ENCODE measurements at regions not wholly inside any gene's neighbourhood (a gene's known extent, or its start where the extent isn't known, plus 50 kb on each side); places are given as distances from the start of the nearest gene placed in this dataset.

DNA sequence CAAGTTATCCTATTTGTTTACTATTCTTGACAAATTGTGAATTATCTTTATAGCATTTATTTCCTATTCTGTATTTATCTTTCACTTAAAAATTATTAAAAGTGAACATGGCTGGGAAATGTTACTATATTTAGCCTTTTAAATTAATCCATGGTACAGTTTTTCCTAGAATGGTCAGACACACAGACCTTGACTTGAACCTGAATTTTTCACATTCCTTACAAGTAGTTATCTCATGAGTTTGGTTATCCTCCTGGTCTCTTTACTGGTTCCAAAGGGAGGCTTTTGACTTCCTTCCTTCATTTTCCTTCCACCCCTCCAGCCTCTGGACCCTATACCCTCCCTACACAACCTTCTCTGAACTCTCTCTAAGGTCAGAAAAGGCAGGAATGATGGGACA, 280.6 kb downstream of the SATB1 start:
- DNase-seq = no peak
- H3K27me3 ChIP-seq (ENCODE audit: insufficient read depth, low read length) = no peaks in the 10 kb centered on the region
- no peaks in the 10 kb centered on the region for H3K9me3 ChIP-seq (ENCODE audit: insufficient read depth, low read depth, low read length)
- no peaks in the 10 kb centered on the region for H3K79me2 ChIP-seq (ENCODE audit: control insufficient read depth, insufficient read depth, low read length, poor library complexity)
- H3K4ac ChIP-seq (ENCODE audit: low read depth, low read length) = no peak overlapping the region
- H2BK5ac ChIP-seq (ENCODE audit: low read depth, low read length, poor library complexity) = no peak overlapping the region
- H3K36me3 ChIP-seq (ENCODE audit: control insufficient read depth in 1 of 2, insufficient read depth in 2 of 2, low read length in 2 of 2) = no peaks in the 10 kb centered on the region
- no peak overlapping the region for H4K8ac ChIP-seq (ENCODE audit: low read depth, low read length)
- no peak overlapping the region for H3K4me3 ChIP-seq (ENCODE audit: low read depth, low read length)
- no peak overlapping the region for H2BK12ac ChIP-seq (ENCODE audit: low read length)
- H2AK5ac ChIP-seq (ENCODE audit: low read length) = no peak overlapping the region
- H3K23ac ChIP-seq (ENCODE audit: low read length) = no peak overlapping the region
- no peak overlapping the region for H4K12ac ChIP-seq (ENCODE audit: low read depth, low read length)
- H3K27ac ChIP-seq (ENCODE audit: low read depth, low read length) = no peak overlapping the region
- no peak overlapping the region for H3K9ac ChIP-seq (ENCODE audit: low read length)
- H3K79me1 ChIP-seq (ENCODE audit: low read length) = no peaks in the 10 kb centered on the region
- H3K14ac ChIP-seq (ENCODE audit: low read length) = no peak overlapping the region
- H2BK120ac ChIP-seq (ENCODE audit: insufficient read depth, low read length, poor library complexity) = no peak overlapping the region
- no peak overlapping the region for H3K18ac ChIP-seq (ENCODE audit: low read length)
- no peak overlapping the region for H2AFZ ChIP-seq (ENCODE audit: insufficient read depth, low read length, poor library complexity)
- no peaks in the 10 kb centered on the region for H3K4me1 ChIP-seq (ENCODE audit: control insufficient read depth in 1 of 2, insufficient read depth in 2 of 2, low read length in 2 of 2)
- H4K91ac ChIP-seq (ENCODE audit: low read depth, low read length) = no peak overlapping the region
- H3K4me2 ChIP-seq (ENCODE audit: low read length) = no peak overlapping the region

DNA sequence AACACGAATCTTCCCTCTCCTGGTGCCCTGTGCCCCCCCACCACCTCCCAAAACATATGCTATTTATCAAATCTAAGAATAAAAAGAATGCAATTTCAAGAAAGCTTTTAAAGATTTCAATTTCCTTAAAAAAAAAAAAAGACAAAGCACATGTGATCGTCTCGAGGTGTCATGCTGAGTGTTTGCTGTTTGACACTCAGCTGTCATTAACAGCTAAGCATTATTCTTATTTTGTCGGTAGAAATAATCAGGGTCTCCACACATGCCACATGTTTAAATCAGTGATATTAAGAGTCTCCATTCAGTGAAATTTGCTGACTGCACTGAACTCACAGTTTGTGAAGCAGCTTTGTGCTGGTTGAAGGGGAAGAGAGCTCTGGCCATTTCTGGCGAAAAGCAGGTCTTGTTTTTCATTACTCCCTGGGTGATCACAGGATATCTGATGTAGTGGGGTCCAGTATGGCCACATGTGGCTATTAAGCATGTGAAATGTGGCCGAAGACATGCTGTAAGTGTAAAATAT, 281.8 kb downstream of the SATB1 start:
- Histone ChIP-seq H2BK120ac (ENCODE audit: insufficient read depth, low read length, poor library complexity) (no peak overlapping the region), H2AK5ac (ENCODE audit: low read length) (no peak overlapping the region), H2AFZ (ENCODE audit: insufficient read depth, low read length, poor library complexity) (no peak overlapping the region), H4K12ac (ENCODE audit: low read depth, low read length) (no peak overlapping the region), H3K27me3 (ENCODE audit: insufficient read depth, low read length) (no peaks in the 10 kb centered on the region), H4K91ac (ENCODE audit: low read depth, low read length) (no peak overlapping the region), H3K9ac (ENCODE audit: low read length) (no peak overlapping the region), H3K14ac (ENCODE audit: low read length) (no peak overlapping the region), H3K79me1 (ENCODE audit: low read length) (no peaks in the 10 kb centered on the region), H3K36me3 (ENCODE audit: control insufficient read depth in 1 of 2, insufficient read depth in 2 of 2, low read length in 2 of 2) (no peaks in the 10 kb centered on the region), H3K79me2 (ENCODE audit: control insufficient read depth, insufficient read depth, low read length, poor library complexity) (no peaks in the 10 kb centered on the region), H3K4me3 (ENCODE audit: low read depth, low read length) (no peak overlapping the region), H3K4me2 (ENCODE audit: low read length) (no peak overlapping the region), H3K23ac (ENCODE audit: low read length) (no peak overlapping the region), H3K4me1 (ENCODE audit: control insufficient read depth in 1 of 2, insufficient read depth in 2 of 2, low read length in 2 of 2) (no peaks in the 10 kb centered on the region), H3K18ac (ENCODE audit: low read length) (no peak overlapping the region), H3K4ac (ENCODE audit: low read depth, low read length) (no peak overlapping the region), H3K9me3 (ENCODE audit: insufficient read depth, low read depth, low read length) (no peaks in the 10 kb centered on the region), H2BK5ac (ENCODE audit: low read depth, low read length, poor library complexity) (no peak overlapping the region), H3K27ac (ENCODE audit: low read depth, low read length) (no peak overlapping the region), H2BK12ac (ENCODE audit: low read length) (no peak overlapping the region), H4K8ac (ENCODE audit: low read depth, low read length) (no peak overlapping the region)
- no peak for DNase-seq
- WGBS (ENCODE audit: extremely low coverage, insufficient coverage, insufficient read length) = no CpG with 5 or more reads among the region's 6 CpGs

DNA sequence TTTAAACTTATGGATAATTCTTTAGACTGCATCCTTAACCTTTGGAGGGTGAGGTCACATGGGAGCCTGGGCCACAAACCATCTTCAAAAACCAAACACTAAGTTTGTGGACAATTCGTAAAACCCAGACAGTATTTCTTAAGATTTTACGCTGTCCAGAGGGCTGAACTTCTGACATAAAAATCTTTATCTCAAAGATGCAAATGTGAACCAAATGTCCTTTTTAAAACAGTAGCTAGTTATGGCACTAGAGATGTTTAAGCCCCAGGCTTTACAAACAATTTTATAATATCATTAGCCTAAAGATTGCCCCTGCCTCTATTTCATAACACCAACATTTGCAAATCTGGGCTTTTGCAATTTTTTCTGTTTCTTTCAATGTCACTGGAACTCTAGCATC, 287.2 kb downstream of the SATB1 start:
- no peaks in the 10 kb centered on the region for H3K79me2 ChIP-seq (ENCODE audit: control insufficient read depth, insufficient read depth, low read length, poor library complexity)
- no peaks in the 10 kb centered on the region for H3K4me1 ChIP-seq (ENCODE audit: control insufficient read depth in 1 of 2, insufficient read depth in 2 of 2, low read length in 2 of 2)
- H3K23ac ChIP-seq (ENCODE audit: low read length) = no peak overlapping the region
- H4K12ac ChIP-seq (ENCODE audit: low read depth, low read length) = no peak overlapping the region
- H2AK5ac ChIP-seq (ENCODE audit: low read length) = no peak overlapping the region
- no peak overlapping the region for H2BK12ac ChIP-seq (ENCODE audit: low read length)
- H3K4ac ChIP-seq (ENCODE audit: low read depth, low read length) = no peak overlapping the region
- no peak overlapping the region for H3K4me3 ChIP-seq (ENCODE audit: low read depth, low read length)
- no peaks in the 10 kb centered on the region for H3K27me3 ChIP-seq (ENCODE audit: insufficient read depth, low read length)
- H3K9ac ChIP-seq (ENCODE audit: low read length) = no peak overlapping the region
- no peak overlapping the region for H4K91ac ChIP-seq (ENCODE audit: low read depth, low read length)
- H3K27ac ChIP-seq (ENCODE audit: low read depth, low read length) = no peak overlapping the region
- WGBS (ENCODE audit: extremely low coverage, insufficient coverage, insufficient read length) = no CpG with 5 or more reads among the region's 2 CpGs
- no peak overlapping the region for H2AFZ ChIP-seq (ENCODE audit: insufficient read depth, low read length, poor library complexity)
- H3K4me2 ChIP-seq (ENCODE audit: low read length) = no peak overlapping the region
- H2BK5ac ChIP-seq (ENCODE audit: low read depth, low read length, poor library complexity) = no peak overlapping the region
- H3K18ac ChIP-seq (ENCODE audit: low read length) = no peak overlapping the region
- H3K14ac ChIP-seq (ENCODE audit: low read length) = no peak overlapping the region
- DNase-seq = no peak
- H3K36me3 ChIP-seq (ENCODE audit: control insufficient read depth in 1 of 2, insufficient read depth in 2 of 2, low read length in 2 of 2) = no peaks in the 10 kb centered on the region
- H3K9me3 ChIP-seq (ENCODE audit: insufficient read depth, low read depth, low read length) = no peaks in the 10 kb centered on the region
- no peak overlapping the region for H4K8ac ChIP-seq (ENCODE audit: low read depth, low read length)
- no peaks in the 10 kb centered on the region for H3K79me1 ChIP-seq (ENCODE audit: low read length)
- no peak overlapping the region for H2BK120ac ChIP-seq (ENCODE audit: insufficient read depth, low read length, poor library complexity)

DNA sequence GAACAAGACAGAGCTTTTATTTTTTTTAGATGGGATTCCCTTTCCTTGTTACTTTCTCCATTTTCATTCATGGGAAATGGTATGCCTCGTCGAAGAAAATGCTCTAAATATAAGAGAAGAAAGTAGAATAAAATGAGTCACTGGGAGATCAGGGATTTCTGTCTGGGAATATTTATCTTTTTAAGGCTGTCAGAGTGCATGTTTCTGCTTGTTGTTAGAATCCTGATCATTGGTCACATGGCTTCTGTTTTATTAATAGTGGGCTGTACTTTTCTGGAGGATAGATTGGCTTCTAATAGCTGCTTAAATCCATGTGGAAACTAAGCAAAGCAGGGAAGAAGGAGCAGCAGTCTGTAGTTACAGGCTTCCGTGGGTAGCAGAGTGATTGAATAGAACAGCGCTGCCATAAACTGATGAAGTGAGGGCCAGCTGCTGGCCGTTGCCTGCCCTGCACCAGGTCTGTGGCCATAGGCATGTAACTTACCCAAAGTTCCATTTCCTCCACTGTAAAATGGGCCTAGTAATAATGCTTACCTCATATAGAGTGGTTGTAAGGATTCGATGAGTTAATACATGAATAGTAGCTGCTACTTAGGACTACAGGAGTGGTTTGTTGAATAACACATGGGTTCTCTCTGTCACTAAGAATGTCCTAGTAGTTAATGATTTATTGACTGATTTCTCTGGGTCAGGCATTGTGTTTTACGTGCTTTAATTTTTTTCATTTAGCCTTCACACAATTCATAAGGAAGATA, 289.9 kb downstream of the SATB1 start:
- no peak overlapping the region for H3K18ac ChIP-seq (ENCODE audit: low read length)
- WGBS (ENCODE audit: extremely low coverage, insufficient coverage, insufficient read length) = no CpG with 5 or more reads among the region's 7 CpGs

More for the DNA sequence above, 289.9 kb downstream of the SATB1 start:
- Histone ChIP-seq H2BK120ac (ENCODE audit: insufficient read depth, low read length, poor library complexity) (no peak overlapping the region), H3K4me2 (ENCODE audit: low read length) (no peak overlapping the region), H2AK5ac (ENCODE audit: low read length) (no peak overlapping the region), H3K36me3 (ENCODE audit: control insufficient read depth in 1 of 2, insufficient read depth in 2 of 2, low read length in 2 of 2) (no peaks in the 10 kb centered on the region), H4K91ac (ENCODE audit: low read depth, low read length) (no peak overlapping the region), H3K27me3 (ENCODE audit: insufficient read depth, low read length) (no peaks in the 10 kb centered on the region), H3K9ac (ENCODE audit: low read length) (no peak overlapping the region), H3K27ac (ENCODE audit: low read depth, low read length) (no peak overlapping the region), H3K9me3 (ENCODE audit: insufficient read depth, low read depth, low read length) (no peaks in the 10 kb centered on the region), H3K14ac (ENCODE audit: low read length) (no peak overlapping the region), H2BK12ac (ENCODE audit: low read length) (no peak overlapping the region), H3K4ac (ENCODE audit: low read depth, low read length) (no peak overlapping the region), H3K4me1 (ENCODE audit: control insufficient read depth in 1 of 2, insufficient read depth in 2 of 2, low read length in 2 of 2) (no peaks in the 10 kb centered on the region), H3K23ac (ENCODE audit: low read length) (no peak overlapping the region), H4K12ac (ENCODE audit: low read depth, low read length) (no peak overlapping the region), H3K4me3 (ENCODE audit: low read depth, low read length) (no peak overlapping the region), H4K8ac (ENCODE audit: low read depth, low read length) (no peak overlapping the region), H2BK5ac (ENCODE audit: low read depth, low read length, poor library complexity) (no peak overlapping the region), H3K79me2 (ENCODE audit: control insufficient read depth, insufficient read depth, low read length, poor library complexity) (no peaks in the 10 kb centered on the region), H3K79me1 (ENCODE audit: low read length) (no peaks in the 10 kb centered on the region), H2AFZ (ENCODE audit: insufficient read depth, low read length, poor library complexity) (no peak overlapping the region)
- DNase-seq = no peak
